ENCODE measurements at regions not wholly inside any gene's neighbourhood (a gene's known extent, or its start where the extent isn't known, plus 50 kb on each side); places are given as distances from the start of the nearest gene placed in this dataset.
"Not testable (repeated sequence)": the region's sequence is repeated elsewhere in the genome, so short reads cannot be mapped to it uniquely, and the experiment has no call there.

DNA sequence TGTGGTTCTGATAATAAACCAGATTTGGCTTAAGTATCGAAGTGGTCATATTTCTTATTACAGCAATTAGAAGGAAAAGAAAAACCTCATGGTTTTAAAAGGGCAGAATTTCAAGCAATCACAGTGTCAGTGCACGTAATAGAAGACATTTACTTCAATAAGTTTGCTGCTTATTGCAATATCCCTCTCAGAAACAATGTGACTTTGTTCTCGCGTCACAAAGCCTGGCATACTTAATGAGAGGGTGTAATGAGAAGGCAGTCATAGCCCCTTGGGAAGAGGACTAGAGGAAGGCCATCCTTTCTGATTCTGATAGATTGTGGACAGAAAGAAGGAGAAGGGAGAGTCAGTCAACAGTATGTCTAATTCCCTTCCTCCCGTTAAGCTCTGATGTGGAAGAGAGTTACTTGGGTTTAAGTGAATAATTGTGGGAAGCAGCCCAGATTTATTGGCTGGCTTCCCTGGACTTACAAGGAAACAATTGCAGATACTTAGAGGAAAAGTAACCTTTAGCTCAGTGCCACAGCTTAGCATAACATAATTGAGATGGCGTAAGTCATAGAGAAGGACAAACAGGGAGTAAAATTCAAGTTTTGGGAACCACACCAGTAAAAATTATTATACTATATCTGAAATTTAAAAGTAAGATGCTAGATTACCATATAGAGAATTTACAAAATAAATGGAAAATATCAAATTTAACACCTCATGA lies 738.2 kb downstream of the PRIM2 start:
- TF ChIP-seq POLR2A, CTCF (IDR thresholded peaks at IDR 0.05): not testable (repeated sequence)

Measured in vagina (tissue), 2 donors.